ENCODE measurements at regions not wholly inside any gene's neighbourhood (a gene's known extent, or its start where the extent isn't known, plus 50 kb on each side); places are given as distances from the start of the nearest gene placed in this dataset.

GRCh38 chrX:9090766-9091165, 56.8 kb upstream of the FAM9B start:
- TF ChIP-seq CTCF (optimal IDR thresholded peaks at IDR 0.05 in 1 of 3, IDR thresholded peaks at IDR 0.05 in 1 of 3, conservative IDR thresholded peaks at IDR 0.05 in 1 of 3; ENCODE audit: extremely low read depth in 1 of 3, insufficient read depth in 2 of 3, low read length in 3 of 3) (no peak), EZH2 (IDR thresholded peaks at IDR 0.05; ENCODE audit: low read length) (no peak)

All from keratinocyte (primary cell).